ENCODE measurements at regions not wholly inside any gene's neighbourhood (a gene's known extent, or its start where the extent isn't known, plus 50 kb on each side); places are given as distances from the start of the nearest gene placed in this dataset.

- TF ChIP-seq, protein P1, sequence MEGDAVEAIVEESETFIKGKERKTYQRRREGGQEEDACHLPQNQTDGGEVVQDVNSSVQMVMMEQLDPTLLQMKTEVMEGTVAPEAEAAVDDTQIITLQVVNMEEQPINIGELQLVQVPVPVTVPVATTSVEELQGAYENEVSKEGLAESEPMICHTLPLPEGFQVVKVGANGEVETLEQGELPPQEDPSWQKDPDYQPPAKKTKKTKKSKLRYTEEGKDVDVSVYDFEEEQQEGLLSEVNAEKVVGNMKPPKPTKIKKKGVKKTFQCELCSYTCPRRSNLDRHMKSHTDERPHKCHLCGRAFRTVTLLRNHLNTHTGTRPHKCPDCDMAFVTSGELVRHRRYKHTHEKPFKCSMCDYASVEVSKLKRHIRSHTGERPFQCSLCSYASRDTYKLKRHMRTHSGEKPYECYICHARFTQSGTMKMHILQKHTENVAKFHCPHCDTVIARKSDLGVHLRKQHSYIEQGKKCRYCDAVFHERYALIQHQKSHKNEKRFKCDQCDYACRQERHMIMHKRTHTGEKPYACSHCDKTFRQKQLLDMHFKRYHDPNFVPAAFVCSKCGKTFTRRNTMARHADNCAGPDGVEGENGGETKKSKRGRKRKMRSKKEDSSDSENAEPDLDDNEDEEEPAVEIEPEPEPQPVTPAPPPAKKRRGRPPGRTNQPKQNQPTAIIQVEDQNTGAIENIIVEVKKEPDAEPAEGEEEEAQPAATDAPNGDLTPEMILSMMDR (IDR thresholded peaks at IDR 0.05), result no peak
- DNase-seq (no peak), ATAC-seq (no peak)
- no peaks in the 10 kb centered on the region for H3K4me1 ChIP-seq (ENCODE audit: low read depth)
- intact Hi-C loops (cut with DNase I, micrococcal nuclease), result no loop called here
- no peak overlapping the region for H3K4me3 ChIP-seq
- H3K36me3 ChIP-seq (ENCODE audit: low read depth), result no peaks in the 10 kb centered on the region
- H3K9me3 ChIP-seq, result no peaks in the 10 kb centered on the region
These were observed 154.2 kb upstream of the IRX4 start for GRCh38 chr5:2036885-2037284.

DNA sequence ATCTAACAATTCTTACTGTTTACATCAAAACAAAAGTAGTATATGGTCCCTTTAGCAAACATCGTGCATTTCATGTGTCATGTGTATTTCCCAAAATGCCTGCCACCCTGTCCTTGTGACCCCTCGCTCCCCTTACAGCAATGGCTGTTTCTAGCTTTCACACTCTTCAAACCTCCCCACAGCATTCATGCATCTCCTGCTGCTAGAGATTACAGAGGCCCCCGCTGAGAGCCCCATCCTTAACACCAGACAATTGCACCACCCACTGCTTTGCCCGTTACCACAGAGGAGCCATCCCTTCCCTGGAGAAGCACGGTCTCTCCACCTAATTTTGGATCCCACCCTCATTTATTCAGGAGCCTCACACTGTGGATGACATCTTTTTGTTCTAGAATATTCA is 149.7 kb upstream of the IRX4 start:
- Histone ChIP-seq H3K4me1 (ENCODE audit: low read depth) (no peaks in the 10 kb centered on the region), H3K9me3 (no peaks in the 10 kb centered on the region), H3K4me3 (no peak overlapping the region), H3K36me3 (ENCODE audit: low read depth) (no peaks in the 10 kb centered on the region)
- intact Hi-C loops (cut with DNase I, micrococcal nuclease), result no loop called here
- DNase-seq, result no peak
- TF ChIP-seq, protein P1 (IDR thresholded peaks at IDR 0.05), result no peak
- ATAC-seq, result no peak

DNA sequence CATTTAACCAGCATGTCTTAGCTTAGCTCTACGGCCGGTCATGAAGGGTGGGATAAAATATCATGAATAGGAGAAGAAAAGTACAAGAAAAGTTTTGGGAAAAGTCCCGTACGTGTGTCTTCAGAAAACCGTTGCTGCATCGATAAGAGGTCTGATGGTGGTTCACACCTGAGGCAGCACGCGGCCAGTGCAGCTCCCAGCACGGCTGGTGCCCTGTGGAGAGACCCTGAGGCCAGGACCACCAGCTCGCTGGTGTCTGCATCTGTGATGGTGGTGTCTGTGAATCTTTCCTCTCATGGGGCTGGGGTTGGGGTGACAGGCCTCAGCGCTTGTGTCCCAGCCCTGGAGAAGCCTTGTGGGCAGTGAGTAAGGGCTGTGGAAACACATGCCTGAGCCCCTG is 148.9 kb upstream of the IRX4 start:
- Histone ChIP-seq H3K36me3 (ENCODE audit: low read depth) (no peaks in the 10 kb centered on the region), H3K4me1 (ENCODE audit: low read depth) (no peaks in the 10 kb centered on the region), H3K9me3 (no peaks in the 10 kb centered on the region), H3K4me3 (no peak overlapping the region)
- TF ChIP-seq, protein P1 (IDR thresholded peaks at IDR 0.05), result no peak
- intact Hi-C loops (cut with DNase I, micrococcal nuclease), result no loop called here
- no peak for DNase-seq
- ATAC-seq, result no peak

GRCh38 chr5:2030131-2030530 is 147.4 kb upstream of the IRX4 start:
- H3K9me3 ChIP-seq, result no peaks in the 10 kb centered on the region

GRCh38 chr5:2029206-2029605 is 146.5 kb upstream of the IRX4 start:
- H3K4me1 ChIP-seq (ENCODE audit: low read depth), result no peaks in the 10 kb centered on the region
- intact Hi-C loops (cut with DNase I, micrococcal nuclease), result no loop called here
- no peak for ATAC-seq
- DNase-seq, result no peak
- no peaks in the 10 kb centered on the region for H3K36me3 ChIP-seq (ENCODE audit: low read depth)
- TF ChIP-seq, protein P1 (IDR thresholded peaks at IDR 0.05), result no peak
- H3K9me3 ChIP-seq, result no peaks in the 10 kb centered on the region
- no peak overlapping the region for H3K4me3 ChIP-seq

More at GRCh38 chr5:2030131-2030530, 147.4 kb upstream of the IRX4 start:
- no peak overlapping the region for H3K4me3 ChIP-seq
- no peaks in the 10 kb centered on the region for H3K4me1 ChIP-seq (ENCODE audit: low read depth)
- TF ChIP-seq, protein P1 (IDR thresholded peaks at IDR 0.05), result no peak
- no peaks in the 10 kb centered on the region for H3K36me3 ChIP-seq (ENCODE audit: low read depth)
- DNase-seq, result no peak
- ATAC-seq, result no peak
- intact Hi-C loops (cut with DNase I, micrococcal nuclease), result no loop called here

DNA sequence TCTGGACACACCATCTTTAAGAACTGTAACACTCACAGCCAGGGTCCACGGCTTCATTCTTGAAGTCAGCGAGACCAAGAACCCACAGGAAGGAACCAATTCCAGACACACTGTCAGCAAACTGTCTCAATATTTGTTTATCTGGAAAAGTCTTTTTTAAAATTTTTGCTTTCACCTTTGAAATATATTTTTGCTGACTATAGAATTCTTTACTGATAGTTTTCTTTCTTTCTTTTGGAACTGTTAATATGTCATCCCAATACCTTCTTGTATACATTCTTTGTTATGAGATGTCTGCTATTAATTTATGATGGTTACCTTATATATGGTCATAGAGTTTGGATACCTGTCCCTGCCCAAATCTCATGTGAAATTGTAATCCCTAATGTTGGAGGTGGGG is 145.1 kb upstream of the IRX4 start:
- Histone ChIP-seq H3K36me3 (ENCODE audit: low read depth) (no peaks in the 10 kb centered on the region), H3K4me1 (ENCODE audit: low read depth) (no peaks in the 10 kb centered on the region), H3K4me3 (no peak overlapping the region), H3K9me3 (no peaks in the 10 kb centered on the region)
- DNase-seq (no peak), ATAC-seq (no peak)
- intact Hi-C loops (cut with DNase I, micrococcal nuclease), result no loop called here
- TF ChIP-seq, protein P1 (IDR thresholded peaks at IDR 0.05), result no peak

All from mucosa of descending colon (tissue), 3 donors.